Rectal smooth muscle tissue (tissue), 1 donor: ENCODE measurements at regions not wholly inside any gene's neighbourhood (a gene's known extent, or its start where the extent isn't known, plus 50 kb on each side); places are given as distances from the start of the nearest gene placed in this dataset.

Experiments
- H3K27ac ChIP-seq: one replicate; pipeline ENCODE4 v1.7.0; 2013; ENCODE audit warnings: low read depth, low read length, inconsistent platforms
- H3K27me3 ChIP-seq: one replicate; pipeline ENCODE4 v1.7.0; 2013; ENCODE audit warnings: low read length; ENCODE audit not compliant: control insufficient read depth, insufficient read depth
- H3K36me3 ChIP-seq: one replicate; pipeline ENCODE4 v1.7.0; 2013; ENCODE audit warnings: low read length; ENCODE audit not compliant: control insufficient read depth, insufficient read depth
- H3K4me1 ChIP-seq: one replicate; pipeline ENCODE4 v1.7.0; 2013; ENCODE audit warnings: low read length; ENCODE audit not compliant: control insufficient read depth, insufficient read depth
- H3K4me3 ChIP-seq: one replicate; pipeline ENCODE4 v1.7.0; 2013; ENCODE audit warnings: low read length
- H3K9ac ChIP-seq: one replicate; pipeline ENCODE4 v1.7.0; 2013; ENCODE audit warnings: low read length

GRCh38 chr17:45702666-45703266 is 81.4 kb upstream of the CRHR1 start:
- Histone ChIP-seq H3K27me3 (peaks cover 6% of the 10 kb centered on the region), H3K4me1 (no peaks in the 10 kb centered on the region), H3K4me3 (no peak overlapping the region), H3K36me3 (no peaks in the 10 kb centered on the region), H3K9ac (no peak overlapping the region), H3K27ac (no peak overlapping the region)

GRCh38 chr17:45703348-45703747 is 80.8 kb upstream of the CRHR1 start:
- Histone ChIP-seq H3K27ac (no peak overlapping the region), H3K27me3 (peaks cover 6% of the 10 kb centered on the region), H3K36me3 (no peaks in the 10 kb centered on the region), H3K9ac (no peak overlapping the region), H3K4me3 (no peak overlapping the region), H3K4me1 (no peaks in the 10 kb centered on the region)

- no peaks in the 10 kb centered on the region for H3K36me3 ChIP-seq
- H3K27ac ChIP-seq: no peak overlapping the region
- peaks cover 6% of the 10 kb centered on the region for H3K27me3 ChIP-seq
- no peak overlapping the region for H3K9ac ChIP-seq
- H3K4me3 ChIP-seq: no peak overlapping the region
- no peaks in the 10 kb centered on the region for H3K4me1 ChIP-seq
Measured at GRCh38 chr17:45703806-45704205, 80.3 kb upstream of the CRHR1 start.

- H3K36me3 ChIP-seq: no peaks in the 10 kb centered on the region
- no peak overlapping the region for H3K9ac ChIP-seq
- H3K27ac ChIP-seq: no peak overlapping the region
- no peak overlapping the region for H3K4me3 ChIP-seq
- H3K4me1 ChIP-seq: no peaks in the 10 kb centered on the region
- peaks cover 6% of the 10 kb centered on the region for H3K27me3 ChIP-seq
Measured at GRCh38 chr17:45704251-45704650, 79.9 kb upstream of the CRHR1 start.

GRCh38 chr17:45705123-45706009 is 78.8 kb upstream of the CRHR1 start:
- Histone ChIP-seq H3K4me1 (no peaks in the 10 kb centered on the region), H3K36me3 (no peaks in the 10 kb centered on the region), H3K4me3 (no peak overlapping the region), H3K27me3 (peaks cover 3% of the 10 kb centered on the region), H3K27ac (no peak overlapping the region), H3K9ac (no peak overlapping the region)

- Histone ChIP-seq H3K4me3 (no peak overlapping the region), H3K27me3 (peaks cover 3% of the 10 kb centered on the region), H3K27ac (no peak overlapping the region), H3K9ac (no peak overlapping the region), H3K4me1 (no peaks in the 10 kb centered on the region), H3K36me3 (no peaks in the 10 kb centered on the region)
Measured at GRCh38 chr17:45706033-45706432, 78.1 kb upstream of the CRHR1 start.

- Histone ChIP-seq H3K27ac (no peak overlapping the region), H3K9ac (no peak overlapping the region), H3K4me1 (no peaks in the 10 kb centered on the region), H3K27me3 (peaks cover 3% of the 10 kb centered on the region), H3K36me3 (no peaks in the 10 kb centered on the region), H3K4me3 (no peak overlapping the region)
Measured at GRCh38 chr17:45708707-45709290, 75.3 kb upstream of the CRHR1 start.

- no peaks in the 10 kb centered on the region for H3K4me1 ChIP-seq
- no peak overlapping the region for H3K9ac ChIP-seq
- H3K27ac ChIP-seq: no peak overlapping the region
- no peaks in the 10 kb centered on the region for H3K36me3 ChIP-seq
- H3K27me3 ChIP-seq: peaks cover 3% of the 10 kb centered on the region
- no peak overlapping the region for H3K4me3 ChIP-seq
Measured at GRCh38 chr17:45709728-45710288, 74.3 kb upstream of the CRHR1 start.

GRCh38 chr17:45715787-45716186 is 68.3 kb upstream of the CRHR1 start:
- Histone ChIP-seq H3K27me3 (peaks cover 4% of the 10 kb centered on the region), H3K36me3 (no peaks in the 10 kb centered on the region), H3K4me3 (no peak overlapping the region), H3K27ac (no peak overlapping the region), H3K9ac (no peak overlapping the region), H3K4me1 (no peaks in the 10 kb centered on the region)

- Histone ChIP-seq H3K36me3 (no peaks in the 10 kb centered on the region), H3K9ac (no peak overlapping the region), H3K27ac (no peak overlapping the region), H3K4me3 (no peak overlapping the region), H3K27me3 (peaks cover 4% of the 10 kb centered on the region), H3K4me1 (no peaks in the 10 kb centered on the region)
Measured at GRCh38 chr17:45718791-45719190, 65.3 kb upstream of the CRHR1 start.

- Histone ChIP-seq H3K4me1 (no peaks in the 10 kb centered on the region), H3K27me3 (peaks cover 4% of the 10 kb centered on the region), H3K4me3 (no peak overlapping the region)
Measured at GRCh38 chr17:45719335-45720071, 64.6 kb upstream of the CRHR1 start.

GRCh38 chr17:45720386-45720785 is 63.7 kb upstream of the CRHR1 start:
- H3K4me1 ChIP-seq: no peaks in the 10 kb centered on the region
- no peak overlapping the region for H3K27ac ChIP-seq
- H3K4me3 ChIP-seq: no peak overlapping the region
- H3K27me3 ChIP-seq: peaks cover 4% of the 10 kb centered on the region
- no peak overlapping the region for H3K9ac ChIP-seq
- no peaks in the 10 kb centered on the region for H3K36me3 ChIP-seq

More at GRCh38 chr17:45719335-45720071, 64.6 kb upstream of the CRHR1 start:
- Histone ChIP-seq H3K9ac (no peak overlapping the region), H3K27ac (no peak overlapping the region), H3K36me3 (no peaks in the 10 kb centered on the region)
